Neural cell (in vitro differentiated cells): ENCODE measurements at regions not wholly inside any gene's neighbourhood (a gene's known extent, or its start where the extent isn't known, plus 50 kb on each side); places are given as distances from the start of the nearest gene placed in this dataset.

ENCODE experiments used
- H2AFZ ChIP-seq: fragments of 200-600, 300-800 bp; sonication (generic), shearing (Covaris generic); 2 replicates; pipeline ENCODE4 v1.6.0; 2014; ENCODE audit warnings: low read depth, mild to moderate bottlenecking, antibody characterized with exemption, low read length, moderate library complexity
- H3F3A ChIP-seq: fragments of 200-600 bp; shearing (Covaris generic); 2 replicates; pipeline ENCODE4 v1.6.1; 2016; ENCODE audit warnings: mild to moderate bottlenecking, moderate library complexity, mixed read lengths, antibody characterized with exemption, low read length; ENCODE audit not compliant: insufficient read depth, poor library complexity, severe bottlenecking
- H3K27ac ChIP-seq: fragments of 200-600, 300-800 bp; sonication (generic), shearing (Covaris generic); 2 replicates; pipeline ENCODE4 v1.5.1; 2014; ENCODE audit warnings: mild to moderate bottlenecking, low read length, moderate library complexity
- H3K27me3 ChIP-seq: fragments of 300-800, 200-600 bp; sonication (generic), shearing (Covaris generic); 2 replicates; pipeline ENCODE4 v1.6.0; 2014; ENCODE audit warnings: mild to moderate bottlenecking, low read depth, low read length, moderate library complexity; ENCODE audit not compliant: insufficient read depth
- H3K36me3 ChIP-seq: fragments of 300-800, 200-600 bp; sonication (generic), shearing (Covaris generic); 2 replicates; pipeline ENCODE4 v1.5.1; 2014; ENCODE audit warnings: mild to moderate bottlenecking, antibody characterized with exemption, low read length, moderate library complexity; ENCODE audit not compliant: insufficient read depth
- H3K4me2 ChIP-seq: fragments of 300-800, 200-600 bp; sonication (generic), shearing (Covaris generic); 2 replicates; pipeline ENCODE4 v1.6.0; 2014; ENCODE audit warnings: mild to moderate bottlenecking, low read length
- H3K4me3 ChIP-seq: fragments of 300-800, 200-600 bp; sonication (generic), shearing (Covaris generic); 2 replicates; pipeline ENCODE4 v1.5.1; 2014; ENCODE audit warnings: mild to moderate bottlenecking, low read length, moderate library complexity
- H3K79me2 ChIP-seq: fragments of 200-600 bp; shearing (Covaris generic); replicated peaks from 2 replicates; pipeline ENCODE4 v1.6.0; 2014; ENCODE audit warnings: mild to moderate bottlenecking, low read length, moderate library complexity; ENCODE audit not compliant: insufficient read depth
- H3K9ac ChIP-seq: fragments of 300-800, 200-600 bp; sonication (generic), shearing (Covaris generic); 2 replicates; pipeline ENCODE4 v1.6.1; 2016; ENCODE audit warnings: mild to moderate bottlenecking, low read length, mixed read lengths
- H3K9me2 ChIP-seq: fragments of 200-600 bp; shearing (Covaris generic); 2 replicates; pipeline ENCODE4 v1.6.1; 2016; ENCODE audit warnings: mild to moderate bottlenecking, low read length, mixed read lengths; ENCODE audit not compliant: insufficient read depth
- H3K9me3 ChIP-seq: fragments of 200-600, 300-800 bp; sonication (generic), shearing (Covaris generic); 2 replicates; pipeline ENCODE4 v1.6.1; 2016; ENCODE audit warnings: mild to moderate bottlenecking, mixed run types, low read length, moderate library complexity, mixed read lengths
- H4K20me1 ChIP-seq: fragments of 200-600 bp; shearing (Covaris generic); 2 replicates; pipeline ENCODE4 v1.6.1; 2016; ENCODE audit warnings: mild to moderate bottlenecking, mixed run types; ENCODE audit not compliant: insufficient read depth
- CTCF ChIP-seq: fragments of 450-650 bp; IDR thresholded peaks from 2 replicates; pipeline ENCODE4 v1.5.1; 2014; ENCODE audit warnings: antibody characterized with exemption, mild to moderate bottlenecking, moderate library complexity; ENCODE audit not compliant: poor library complexity, severe bottlenecking
- EP300 ChIP-seq: fragments of 450-650 bp; conservative IDR thresholded peaks from 2 replicates; pipeline ENCODE4 v1.6.1; 2014; ENCODE audit warnings: antibody characterized with exemption, mild to moderate bottlenecking, moderate library complexity; ENCODE audit not compliant: poor library complexity, severe bottlenecking
- EZH2 ChIP-seq: fragments of 200-600, 300-800 bp; shearing (Covaris generic), sonication (generic); IDR thresholded peaks from 2 replicates; pipeline ENCODE4 v1.6.1; 2014; ENCODE audit warnings: antibody characterized with exemption, low read length, borderline replicate concordance, mild to moderate bottlenecking; ENCODE audit not compliant: insufficient read depth, poor library complexity, severe bottlenecking
- MXI1 ChIP-seq: fragments of 450-650 bp; conservative IDR thresholded peaks from 2 replicates; pipeline ENCODE4 v1.6.1; 2014; ENCODE audit warnings: antibody characterized with exemption, mild to moderate bottlenecking; ENCODE audit not compliant: poor library complexity, severe bottlenecking
- POLR2AphosphoS5 ChIP-seq: IDR thresholded peaks from 2 replicates; pipeline ENCODE4 v1.6.1; 2012
- RAD21 ChIP-seq: fragments of 450-650 bp; conservative IDR thresholded peaks from 2 replicates; pipeline ENCODE4 v1.6.1; 2014; ENCODE audit warnings: antibody characterized with exemption, mild to moderate bottlenecking, moderate library complexity
- REST ChIP-seq: IDR thresholded peaks from 2 replicates; pipeline ENCODE4 v1.6.1; 2012; ENCODE audit warnings: borderline replicate concordance
- SMC3 ChIP-seq: fragments of 450-650 bp; conservative IDR thresholded peaks from 2 replicates; pipeline ENCODE4 v1.6.1; 2014; ENCODE audit warnings: antibody characterized with exemption, mild to moderate bottlenecking, moderate library complexity; ENCODE audit not compliant: poor library complexity
- TAF1 ChIP-seq: IDR thresholded peaks from 2 replicates; pipeline ENCODE4 v1.6.1; 2012; ENCODE audit warnings: low read depth

- Histone ChIP-seq H3K9ac (no peak overlapping the region), H3K27me3 (no peaks in the 10 kb centered on the region), H3K36me3 (no peaks in the 10 kb centered on the region), H3K27ac (peak overlapping the region; percentile 43), H3K4me3 (no peak overlapping the region), H2AFZ (no peak overlapping the region), H3K9me2 (no peaks in the 10 kb centered on the region), H4K20me1 (no peaks in the 10 kb centered on the region), H3K4me2 (no peak overlapping the region), H3F3A (no peaks in the 10 kb centered on the region), H3K79me2 (no peaks in the 10 kb centered on the region), H3K9me3 (no peaks in the 10 kb centered on the region)
- TF ChIP-seq TAF1, result no peak
- TF ChIP-seq RAD21, result no peak
- peak; percentile 33 for TF ChIP-seq POLR2AphosphoS5
- TF ChIP-seq REST, result no peak
- peak; percentile 10 for TF ChIP-seq EP300
Observed at GRCh38 chr10:90319188-90319914, 538.5 kb downstream of the HTR7 start.

GRCh38 chr10:90321132-90321816 lies 536.6 kb downstream of the HTR7 start:
- Histone ChIP-seq H3K27me3 (no peaks in the 10 kb centered on the region), H3F3A (no peaks in the 10 kb centered on the region), H3K4me2 (no peak overlapping the region), H3K9me2 (no peaks in the 10 kb centered on the region), H3K79me2 (no peaks in the 10 kb centered on the region), H4K20me1 (no peaks in the 10 kb centered on the region), H3K9ac (no peak overlapping the region), H3K36me3 (no peaks in the 10 kb centered on the region), H3K9me3 (no peaks in the 10 kb centered on the region), H2AFZ (no peak overlapping the region), H3K4me3 (no peak overlapping the region), H3K27ac (no peak overlapping the region)
- no peak for TF ChIP-seq CTCF
- TF ChIP-seq EZH2, result no peak
- no peak for TF ChIP-seq MXI1
- TF ChIP-seq REST, result no peak
- no peak for TF ChIP-seq SMC3
- no peak for TF ChIP-seq POLR2AphosphoS5
- no peak for TF ChIP-seq EP300
- TF ChIP-seq TAF1, result no peak
- no peak for TF ChIP-seq RAD21
